Limb (tissue), 2 donors: ENCODE measurements at regions not wholly inside any gene's neighbourhood (a gene's known extent, or its start where the extent isn't known, plus 50 kb on each side); places are given as distances from the start of the nearest gene placed in this dataset.

Experiments used
- DNase-seq, 2 donors: peaks; one replicate each; pipeline ENCODE4 v3.0.0-alpha.2; 2016; ENCODE audit errors: extremely low spot score in 2 of 2

- DNase-seq, result peak; percentile 55 to 84
Observed at GRCh38 chr9:79129865-79130480, 441.8 kb upstream of the TLE4 start.

GRCh38 chr9:79131246-79131774, 440.5 kb upstream of the TLE4 start:
- DNase-seq, result no peak

GRCh38 chr9:79131824-79132377, 439.9 kb upstream of the TLE4 start:
- no peak for DNase-seq

- DNase-seq, result no peak
Observed at GRCh38 chr9:79134654-79135053, 437.1 kb upstream of the TLE4 start.

- no peak for DNase-seq
Observed at GRCh38 chr9:79135681-79136415, 435.9 kb upstream of the TLE4 start.

GRCh38 chr9:79140751-79141150, 431.0 kb upstream of the TLE4 start:
- DNase-seq, result no peak

GRCh38 chr9:79143211-79143610, 428.6 kb upstream of the TLE4 start:
- no peak for DNase-seq

- no peak for DNase-seq
Observed at GRCh38 chr9:79145442-79145841, 426.3 kb upstream of the TLE4 start.

GRCh38 chr9:79149585-79149984, 422.2 kb upstream of the TLE4 start:
- DNase-seq, result no peak

- no peak for DNase-seq
Observed at GRCh38 chr9:79151791-79152190, 420.0 kb upstream of the TLE4 start.

GRCh38 chr9:79152306-79152705, 419.5 kb upstream of the TLE4 start:
- DNase-seq, result no peak

- DNase-seq, result no peak
Observed at GRCh38 chr9:79154806-79155205, 417.0 kb upstream of the TLE4 start.

- no peak for DNase-seq
Observed at GRCh38 chr9:79155308-79155707, 416.5 kb upstream of the TLE4 start.

GRCh38 chr9:79163544-79163943, 408.2 kb upstream of the TLE4 start:
- DNase-seq, result no peak

GRCh38 chr9:79164406-79164805, 407.4 kb upstream of the TLE4 start:
- no peak for DNase-seq

GRCh38 chr9:79165020-79165780, 406.6 kb upstream of the TLE4 start:
- DNase-seq, result no peak

GRCh38 chr9:79166005-79166404, 405.8 kb upstream of the TLE4 start:
- DNase-seq, result no peak

- DNase-seq, result no peak
Observed at GRCh38 chr9:79170643-79171042, 401.1 kb upstream of the TLE4 start.

GRCh38 chr9:79173932-79174331, 397.8 kb upstream of the TLE4 start:
- DNase-seq, result no peak

GRCh38 chr9:79176014-79176697, 395.6 kb upstream of the TLE4 start:
- no peak for DNase-seq

- no peak for DNase-seq
Observed at GRCh38 chr9:79184831-79185230, 386.9 kb upstream of the TLE4 start.
